Osteocyte (in vitro differentiated cells): ENCODE measurements at regions not wholly inside any gene's neighbourhood (a gene's known extent, or its start where the extent isn't known, plus 50 kb on each side); places are given as distances from the start of the nearest gene placed in this dataset.

Experiments used
- DNase-seq: peaks from one replicate; pipeline ENCODE4 v3.0.0; 2021; ENCODE audit warnings: mixed read lengths; ENCODE audit not compliant: unreplicated experiment; ENCODE audit errors: extremely low spot score
- H3K27ac Mint-ChIP-seq: one replicate; pipeline ENCODE4 v1.8.0; 2021; ENCODE audit warnings: mild to moderate bottlenecking, mixed read lengths; ENCODE audit not compliant: unreplicated experiment
- H3K27me3 Mint-ChIP-seq: one replicate; pipeline ENCODE4 v1.8.0; 2021; ENCODE audit warnings: mixed read lengths; ENCODE audit not compliant: unreplicated experiment
- H3K36me3 Mint-ChIP-seq: one replicate; pipeline ENCODE4 v1.8.0; 2021; ENCODE audit warnings: mixed read lengths; ENCODE audit not compliant: unreplicated experiment
- H3K4me1 Mint-ChIP-seq: one replicate; pipeline ENCODE4 v1.8.0; 2021; ENCODE audit warnings: mixed read lengths; ENCODE audit not compliant: unreplicated experiment
- H3K4me3 Mint-ChIP-seq: one replicate; pipeline ENCODE4 v1.8.0; 2021; ENCODE audit warnings: mild to moderate bottlenecking, moderate library complexity, mixed read lengths; ENCODE audit not compliant: unreplicated experiment
- H3K9me3 Mint-ChIP-seq: one replicate; pipeline ENCODE4 v1.8.0; 2021; ENCODE audit warnings: mixed read lengths; ENCODE audit not compliant: unreplicated experiment
- TF ChIP-seq, protein P1 (sequence below): fragments of 200-600 bp; sonication (generic); IDR thresholded peaks from 2 replicates; pipeline ENCODE4 v1.5.0; 2021; ENCODE audit warnings: antibody characterized with exemption, mild to moderate bottlenecking, moderate library complexity

DNA sequence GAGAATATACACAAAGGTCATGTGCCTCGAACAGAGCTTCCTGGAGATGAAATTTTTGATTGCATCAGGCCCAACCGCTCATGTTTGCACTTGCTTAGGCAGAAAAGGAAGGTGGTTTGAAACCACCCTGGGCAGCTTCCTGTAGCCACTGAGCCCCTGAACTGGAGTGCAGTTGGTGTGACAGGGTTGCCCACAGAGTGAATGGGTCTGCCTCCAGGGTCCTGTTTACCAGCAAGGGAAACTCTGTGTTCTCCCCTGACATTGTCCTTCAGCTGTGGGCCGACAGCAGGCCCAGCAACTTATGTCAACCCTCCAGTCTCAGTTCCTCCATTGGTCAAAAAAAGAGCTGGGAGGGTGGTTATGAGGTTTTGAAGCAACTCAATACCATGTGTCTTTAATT is 289.6 kb downstream of the KIF4B start:
- H3K9me3 Mint-ChIP-seq, result no peaks in the 10 kb centered on the region
- H3K4me3 Mint-ChIP-seq, result no peak overlapping the region
- no peak overlapping the region for H3K27ac Mint-ChIP-seq
- H3K4me1 Mint-ChIP-seq, result no peaks in the 10 kb centered on the region
- no peaks in the 10 kb centered on the region for H3K36me3 Mint-ChIP-seq
- DNase-seq, result no peak
- TF ChIP-seq, protein P1, sequence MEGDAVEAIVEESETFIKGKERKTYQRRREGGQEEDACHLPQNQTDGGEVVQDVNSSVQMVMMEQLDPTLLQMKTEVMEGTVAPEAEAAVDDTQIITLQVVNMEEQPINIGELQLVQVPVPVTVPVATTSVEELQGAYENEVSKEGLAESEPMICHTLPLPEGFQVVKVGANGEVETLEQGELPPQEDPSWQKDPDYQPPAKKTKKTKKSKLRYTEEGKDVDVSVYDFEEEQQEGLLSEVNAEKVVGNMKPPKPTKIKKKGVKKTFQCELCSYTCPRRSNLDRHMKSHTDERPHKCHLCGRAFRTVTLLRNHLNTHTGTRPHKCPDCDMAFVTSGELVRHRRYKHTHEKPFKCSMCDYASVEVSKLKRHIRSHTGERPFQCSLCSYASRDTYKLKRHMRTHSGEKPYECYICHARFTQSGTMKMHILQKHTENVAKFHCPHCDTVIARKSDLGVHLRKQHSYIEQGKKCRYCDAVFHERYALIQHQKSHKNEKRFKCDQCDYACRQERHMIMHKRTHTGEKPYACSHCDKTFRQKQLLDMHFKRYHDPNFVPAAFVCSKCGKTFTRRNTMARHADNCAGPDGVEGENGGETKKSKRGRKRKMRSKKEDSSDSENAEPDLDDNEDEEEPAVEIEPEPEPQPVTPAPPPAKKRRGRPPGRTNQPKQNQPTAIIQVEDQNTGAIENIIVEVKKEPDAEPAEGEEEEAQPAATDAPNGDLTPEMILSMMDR, result no peak
- no peaks in the 10 kb centered on the region for H3K27me3 Mint-ChIP-seq

DNA sequence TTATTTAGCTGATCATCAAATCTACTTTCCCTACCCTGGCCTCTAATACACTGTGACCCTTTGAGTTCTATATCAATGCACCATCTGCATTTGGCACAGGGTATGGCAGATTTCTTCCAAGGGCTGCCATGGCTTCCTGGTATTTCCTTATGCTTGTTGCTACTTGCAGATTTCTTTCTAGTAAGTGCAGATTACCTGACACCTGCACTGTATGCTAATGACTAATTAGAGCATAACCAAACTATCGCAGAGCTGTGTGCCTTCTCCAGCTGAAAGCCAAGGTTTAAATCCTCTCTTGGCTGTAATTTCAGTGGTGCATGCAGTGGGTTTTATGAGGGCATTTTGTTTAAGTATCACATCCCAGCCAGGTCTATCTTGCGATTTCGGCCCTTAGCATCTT is 293.7 kb downstream of the KIF4B start:
- Mint-ChIP-seq H3K4me1 (no peaks in the 10 kb centered on the region), H3K9me3 (no peaks in the 10 kb centered on the region), H3K27ac (no peak overlapping the region), H3K4me3 (no peak overlapping the region), H3K27me3 (no peaks in the 10 kb centered on the region), H3K36me3 (no peaks in the 10 kb centered on the region)
- TF ChIP-seq, protein P1, result no peak
- DNase-seq, result no peak

DNA sequence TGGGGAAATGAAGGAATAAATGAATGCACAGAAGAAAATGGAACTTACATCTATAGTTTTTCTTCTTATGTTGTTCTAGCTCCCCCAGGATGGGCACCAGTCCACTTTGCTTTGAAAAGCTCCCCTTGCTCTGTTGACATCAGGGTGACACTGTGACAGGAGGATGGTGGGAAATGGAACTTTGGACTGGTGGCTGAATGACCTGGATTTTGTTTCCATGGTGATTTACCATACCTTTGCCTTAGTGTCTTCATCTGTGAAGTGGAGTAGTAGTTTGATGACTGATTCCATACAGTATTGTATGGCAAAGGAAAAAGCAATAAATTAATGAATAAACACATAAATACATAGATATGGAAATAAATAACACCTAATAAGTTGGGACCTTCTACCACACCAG is 294.7 kb downstream of the KIF4B start:
- Mint-ChIP-seq H3K27ac (no peak overlapping the region), H3K4me1 (no peaks in the 10 kb centered on the region), H3K36me3 (no peaks in the 10 kb centered on the region), H3K4me3 (no peak overlapping the region), H3K9me3 (no peaks in the 10 kb centered on the region), H3K27me3 (no peaks in the 10 kb centered on the region)
- no peak for DNase-seq
- TF ChIP-seq, protein P1, result no peak

DNA sequence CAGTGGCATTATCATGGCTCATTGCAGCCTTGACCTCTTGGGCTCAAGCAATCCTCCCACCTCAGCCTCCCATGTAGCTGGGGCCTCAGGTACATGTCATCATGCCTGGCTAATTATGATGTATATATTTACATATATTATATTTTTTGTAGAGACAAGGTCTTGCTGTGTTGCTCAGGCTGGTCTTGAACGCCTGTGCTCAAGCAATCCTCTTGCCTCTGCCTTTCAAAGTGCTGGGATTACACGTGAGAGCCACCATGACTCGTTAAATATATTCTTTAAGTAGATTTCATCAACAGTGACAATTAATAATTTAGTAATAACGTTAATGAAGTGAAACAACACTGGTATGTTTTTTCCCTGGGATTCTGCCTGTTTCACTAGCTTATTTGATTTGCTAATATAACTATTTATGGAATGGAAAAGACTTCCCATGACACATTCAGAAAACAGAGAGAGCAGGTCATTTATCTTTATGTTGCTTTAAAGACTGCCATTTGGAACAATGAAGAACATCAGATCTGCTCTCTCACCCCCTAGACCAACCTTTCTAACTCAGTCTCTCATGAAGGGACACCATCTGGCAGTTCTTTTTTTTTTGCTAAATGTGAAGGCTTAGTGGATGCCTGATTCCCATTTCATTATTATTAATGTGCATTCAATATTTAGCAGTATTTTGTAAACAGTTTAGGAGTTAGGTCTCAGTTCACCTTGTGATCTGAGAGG is 295.6 kb downstream of the KIF4B start:
- no peak overlapping the region for H3K4me3 Mint-ChIP-seq
- no peaks in the 10 kb centered on the region for H3K27me3 Mint-ChIP-seq
- no peak overlapping the region for H3K27ac Mint-ChIP-seq
- H3K9me3 Mint-ChIP-seq, result no peaks in the 10 kb centered on the region
- no peaks in the 10 kb centered on the region for H3K4me1 Mint-ChIP-seq
- TF ChIP-seq, protein P1, result no peak
- DNase-seq, result no peak
- H3K36me3 Mint-ChIP-seq, result no peaks in the 10 kb centered on the region

DNA sequence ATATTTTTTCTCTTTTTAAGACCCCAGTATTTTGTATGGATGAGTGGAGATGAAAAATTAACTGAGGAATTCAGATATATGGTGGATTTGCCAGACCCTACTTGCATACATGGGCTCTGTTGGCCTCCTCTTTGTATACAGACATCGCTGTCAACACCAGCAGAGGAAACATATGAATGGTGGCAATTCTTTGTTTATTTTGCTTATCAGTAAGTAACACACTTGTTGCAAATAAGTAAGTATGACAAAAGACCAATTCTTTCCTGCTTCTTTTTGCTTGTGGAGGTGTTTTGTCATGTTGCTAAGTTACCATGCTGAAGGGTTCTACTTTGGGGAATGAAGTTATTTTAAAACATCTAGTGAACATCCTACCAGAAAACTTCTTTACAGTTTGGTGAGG is 298.2 kb downstream of the KIF4B start:
- Mint-ChIP-seq H3K4me1 (no peaks in the 10 kb centered on the region), H3K9me3 (no peaks in the 10 kb centered on the region), H3K27me3 (no peaks in the 10 kb centered on the region), H3K36me3 (no peaks in the 10 kb centered on the region), H3K4me3 (no peak overlapping the region), H3K27ac (no peak overlapping the region)
- TF ChIP-seq, protein P1, result no peak
- no peak for DNase-seq
